Osteoblast (primary cell): ENCODE measurements at regions not wholly inside any gene's neighbourhood (a gene's known extent, or its start where the extent isn't known, plus 50 kb on each side); places are given as distances from the start of the nearest gene placed in this dataset.

ENCODE experiments used
- DNase-seq: peaks from one replicate; pipeline ENCODE4 v3.0.0; 2011; ENCODE audit warnings: low spot score, mixed read lengths; ENCODE audit not compliant: insufficient read length; ENCODE audit errors: missing footprints
- H2AFZ ChIP-seq: 2 replicates; pipeline ENCODE4 v1.6.0; 2011; ENCODE audit warnings: mild to moderate bottlenecking, low read length
- H3K27ac ChIP-seq: 2 replicates; pipeline ENCODE4 v1.5.1; 2011; ENCODE audit warnings: mild to moderate bottlenecking, low read depth, low read length, moderate library complexity
- H3K27me3 ChIP-seq: 2 replicates; pipeline ENCODE4 v1.6.0; 2012; ENCODE audit warnings: mild to moderate bottlenecking, control low read depth, inconsistent platforms, low read length, moderate library complexity; ENCODE audit not compliant: insufficient read depth
- H3K36me3 ChIP-seq: 2 replicates; pipeline ENCODE4 v1.5.1; 2011; ENCODE audit warnings: mild to moderate bottlenecking, low read length, control low read depth, moderate library complexity; ENCODE audit not compliant: insufficient read depth
- H3K4me1 ChIP-seq: 2 replicates; pipeline ENCODE4 v1.5.1; 2011; ENCODE audit warnings: mild to moderate bottlenecking, low read length, control low read depth, moderate library complexity; ENCODE audit not compliant: insufficient read depth
- H3K4me2 ChIP-seq: 2 replicates; pipeline ENCODE4 v1.6.0; 2011; ENCODE audit warnings: mild to moderate bottlenecking, low read length; ENCODE audit not compliant: insufficient read depth
- H3K4me3 ChIP-seq: fragments of 200-600 bp; sonication (generic); 3 replicates; pipeline ENCODE4 v1.5.1; 2012; ENCODE audit warnings: mild to moderate bottlenecking, low read length, inconsistent platforms; ENCODE audit not compliant: insufficient read depth
- H3K79me2 ChIP-seq: 2 replicates; pipeline ENCODE4 v1.6.0; 2012; ENCODE audit warnings: mild to moderate bottlenecking, low read length, control low read depth, inconsistent platforms; ENCODE audit not compliant: insufficient read depth
- H3K9me3 ChIP-seq: 2 replicates; pipeline ENCODE4 v1.5.1; 2011; ENCODE audit warnings: low read depth, low read length, control low read depth
- H4K20me1 ChIP-seq: 2 replicates; pipeline ENCODE4 v1.6.0; 2012; ENCODE audit warnings: mild to moderate bottlenecking, low read length, control low read depth; ENCODE audit not compliant: insufficient read depth
- TF ChIP-seq, protein P1 (sequence below): IDR thresholded peaks from 2 replicates; pipeline ENCODE4 v1.5.1; 2011; ENCODE audit warnings: mild to moderate bottlenecking, low read depth, low read length, moderate library complexity; ENCODE audit errors: extremely low read depth

DNA sequence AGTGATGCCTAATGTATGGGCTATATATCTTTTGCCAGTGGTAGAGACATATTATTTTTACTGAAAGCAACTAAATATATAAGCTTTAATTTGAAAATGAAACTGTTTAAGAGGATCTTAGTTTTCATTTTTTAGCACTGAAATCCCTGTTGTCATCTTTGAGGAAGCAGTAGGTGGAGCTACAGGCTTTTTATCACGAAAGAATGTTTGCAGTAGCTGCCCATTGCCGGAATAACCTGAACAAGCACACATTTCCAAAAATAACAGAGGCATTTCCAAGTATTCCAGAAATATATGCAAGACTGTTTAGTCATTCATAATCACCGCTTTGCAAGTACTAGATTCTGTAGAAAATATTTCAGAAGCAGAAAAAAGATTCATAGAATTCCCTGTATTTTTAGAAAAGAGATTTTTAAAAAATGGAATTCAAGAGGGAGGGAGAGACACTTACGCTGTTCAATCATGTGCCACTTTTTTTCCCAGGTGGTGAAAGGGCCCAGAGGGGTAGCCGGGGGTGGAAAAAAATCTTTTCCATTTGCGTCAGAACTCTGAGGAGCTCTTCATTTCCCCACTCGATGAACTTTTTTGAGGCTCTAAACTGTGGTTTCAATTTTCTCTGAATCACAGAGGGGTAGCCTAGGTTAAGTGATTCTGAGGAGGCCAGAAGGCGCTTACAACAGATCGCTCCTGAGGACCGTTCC, 142.5 kb upstream of the FERMT1 start:
- Histone ChIP-seq H4K20me1 (no peaks in the 10 kb centered on the region), H3K36me3 (no peaks in the 10 kb centered on the region), H3K79me2 (no peaks in the 10 kb centered on the region), H3K4me2 (peak overlapping the region; percentile 76), H3K4me1 (peaks cover 10% of the 10 kb centered on the region), H3K27me3 (peaks cover 3% of the 10 kb centered on the region), H3K4me3 (peak overlapping the region; percentile 49), H3K27ac (peak overlapping the region; percentile 51), H3K9me3 (no peaks in the 10 kb centered on the region), H2AFZ (peak overlapping the region; percentile 62)
- peak; percentile 91 for DNase-seq
- TF ChIP-seq, protein P1, sequence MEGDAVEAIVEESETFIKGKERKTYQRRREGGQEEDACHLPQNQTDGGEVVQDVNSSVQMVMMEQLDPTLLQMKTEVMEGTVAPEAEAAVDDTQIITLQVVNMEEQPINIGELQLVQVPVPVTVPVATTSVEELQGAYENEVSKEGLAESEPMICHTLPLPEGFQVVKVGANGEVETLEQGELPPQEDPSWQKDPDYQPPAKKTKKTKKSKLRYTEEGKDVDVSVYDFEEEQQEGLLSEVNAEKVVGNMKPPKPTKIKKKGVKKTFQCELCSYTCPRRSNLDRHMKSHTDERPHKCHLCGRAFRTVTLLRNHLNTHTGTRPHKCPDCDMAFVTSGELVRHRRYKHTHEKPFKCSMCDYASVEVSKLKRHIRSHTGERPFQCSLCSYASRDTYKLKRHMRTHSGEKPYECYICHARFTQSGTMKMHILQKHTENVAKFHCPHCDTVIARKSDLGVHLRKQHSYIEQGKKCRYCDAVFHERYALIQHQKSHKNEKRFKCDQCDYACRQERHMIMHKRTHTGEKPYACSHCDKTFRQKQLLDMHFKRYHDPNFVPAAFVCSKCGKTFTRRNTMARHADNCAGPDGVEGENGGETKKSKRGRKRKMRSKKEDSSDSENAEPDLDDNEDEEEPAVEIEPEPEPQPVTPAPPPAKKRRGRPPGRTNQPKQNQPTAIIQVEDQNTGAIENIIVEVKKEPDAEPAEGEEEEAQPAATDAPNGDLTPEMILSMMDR, result peak; percentile 56

DNA sequence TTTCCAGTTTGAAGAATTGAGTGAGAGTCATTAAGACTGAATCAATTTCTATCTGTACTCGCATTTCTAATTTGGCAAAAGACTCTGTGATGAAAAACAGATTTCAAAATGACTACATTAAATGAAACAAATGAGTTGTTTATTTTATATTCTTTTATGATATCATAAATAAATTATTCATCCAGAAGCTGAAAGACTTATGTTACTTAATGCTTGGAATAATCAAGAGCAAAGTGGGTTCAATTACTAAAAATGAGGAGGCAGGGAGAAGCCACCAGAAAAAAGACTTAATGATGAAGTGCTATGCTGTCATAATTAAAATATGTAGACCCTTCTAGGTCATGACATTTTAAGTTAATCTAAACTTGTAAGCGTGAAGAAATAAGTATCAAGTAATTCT, 130.6 kb upstream of the FERMT1 start:
- TF ChIP-seq, protein P1, result no peak
- H4K20me1 ChIP-seq, result no peaks in the 10 kb centered on the region
- DNase-seq, result no peak

DNA sequence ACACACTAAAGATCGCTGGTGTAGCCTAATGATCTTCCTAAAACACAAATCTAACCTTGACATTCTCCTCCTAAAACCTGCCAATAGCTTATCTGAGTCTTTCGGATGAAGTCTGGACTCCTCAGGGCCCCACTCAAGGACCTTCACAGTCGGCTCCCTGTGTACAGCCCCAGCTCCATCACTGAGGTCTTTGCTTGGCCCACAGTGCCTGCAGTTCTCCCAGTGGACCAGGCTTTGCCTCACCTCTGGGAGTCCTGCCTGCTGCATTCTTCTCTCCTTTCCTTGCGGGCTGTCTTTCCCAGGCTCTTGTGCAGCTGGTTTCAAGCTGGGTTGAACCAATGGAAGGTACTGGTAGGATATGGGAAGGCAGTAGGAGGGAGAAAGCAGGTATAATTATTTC, 122.6 kb upstream of the FERMT1 start:
- no peaks in the 10 kb centered on the region for H4K20me1 ChIP-seq
- no peak for DNase-seq
- no peak overlapping the region for H2AFZ ChIP-seq
- H3K4me3 ChIP-seq, result no peak overlapping the region
- no peak overlapping the region for H3K4me2 ChIP-seq
- H3K27ac ChIP-seq, result no peak overlapping the region
- H3K36me3 ChIP-seq, result no peaks in the 10 kb centered on the region
- no peaks in the 10 kb centered on the region for H3K27me3 ChIP-seq
- no peaks in the 10 kb centered on the region for H3K9me3 ChIP-seq
- no peaks in the 10 kb centered on the region for H3K79me2 ChIP-seq
- no peaks in the 10 kb centered on the region for H3K4me1 ChIP-seq
- TF ChIP-seq, protein P1, result no peak

More for the DNA sequence above, 130.6 kb upstream of the FERMT1 start:
- Histone ChIP-seq H3K4me1 (no peaks in the 10 kb centered on the region), H3K27me3 (no peaks in the 10 kb centered on the region), H3K36me3 (no peaks in the 10 kb centered on the region), H3K4me2 (no peak overlapping the region), H3K4me3 (no peak overlapping the region), H3K9me3 (no peaks in the 10 kb centered on the region), H2AFZ (no peak overlapping the region), H3K79me2 (no peaks in the 10 kb centered on the region), H3K27ac (no peak overlapping the region)

DNA sequence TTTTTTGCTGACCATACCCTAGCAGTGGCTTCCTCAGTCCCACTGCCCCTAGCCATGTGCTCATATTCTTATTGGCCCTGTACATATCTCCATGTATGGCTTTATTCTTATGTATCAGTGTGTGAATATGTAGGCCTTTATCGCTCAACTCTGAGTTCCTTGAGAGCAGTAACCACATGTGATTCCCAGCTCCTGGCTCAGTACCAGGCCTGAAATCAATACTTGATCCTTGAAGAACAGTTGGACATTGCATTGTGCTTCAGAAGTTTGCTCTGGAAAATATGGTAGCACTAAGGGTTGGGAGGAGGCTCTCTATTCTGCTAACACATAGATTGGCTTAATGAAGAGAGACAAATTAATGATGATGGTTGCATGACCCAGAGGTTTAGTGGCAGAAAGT, 118.8 kb upstream of the FERMT1 start:
- H2AFZ ChIP-seq, result no peak overlapping the region
- no peak overlapping the region for H3K4me3 ChIP-seq
- no peaks in the 10 kb centered on the region for H3K9me3 ChIP-seq
- no peaks in the 10 kb centered on the region for H3K79me2 ChIP-seq
- H3K4me2 ChIP-seq, result no peak overlapping the region
- DNase-seq, result no peak
- H3K27me3 ChIP-seq, result no peaks in the 10 kb centered on the region
- TF ChIP-seq, protein P1, result no peak
- H4K20me1 ChIP-seq, result no peaks in the 10 kb centered on the region
- no peak overlapping the region for H3K27ac ChIP-seq
- no peaks in the 10 kb centered on the region for H3K36me3 ChIP-seq
- no peaks in the 10 kb centered on the region for H3K4me1 ChIP-seq
